Peyer's patch (tissue), 4 donors: ENCODE measurements at regions not wholly inside any gene's neighbourhood (a gene's known extent, or its start where the extent isn't known, plus 50 kb on each side); places are given as distances from the start of the nearest gene placed in this dataset.

Source experiments
- DNase-seq, 3 donors: peaks; one replicate each; pipeline ENCODE4 v3.0.0-alpha.2; 2017 to 2019
- H3K27ac ChIP-seq, 4 donors: fragments of 200-600 bp; sonication (generic); one replicate each; pipeline ENCODE4 v1.5.1; 2016 to 2019
- H3K27me3 ChIP-seq, 2 donors: fragments of 200-600 bp; sonication (generic); one replicate each; pipeline ENCODE4 v1.5.1; 2019
- H3K36me3 ChIP-seq, 3 donors: fragments of 200-600 bp; sonication (generic); one replicate each; pipeline ENCODE4 v1.5.1; 2016 to 2019
- H3K4me1 ChIP-seq, 4 donors: fragments of 200-600 bp; sonication (generic); one replicate each; pipeline ENCODE4 v1.5.1; 2016 to 2019
- H3K4me3 ChIP-seq, 4 donors: fragments of 200-600 bp; sonication (generic); 1 replicate in 3 of 4; 2 replicates in 1 of 4; pipeline ENCODE4 v1.5.1; 2016 to 2019; ENCODE audit warnings: mild to moderate bottlenecking in 1 of 4
- H3K9me3 ChIP-seq, 4 donors: fragments of 200-600 bp; sonication (generic); one replicate each; pipeline ENCODE4 v1.5.1; 2016 to 2019; ENCODE audit warnings: mild to moderate bottlenecking in 1 of 4
- POLR2A ChIP-seq, 2 donors: fragments of 450-650 bp; IDR thresholded peaks; one replicate each; pipeline ENCODE4 v1.5.1; 2017; ENCODE audit warnings: antibody characterized with exemption in 2 of 2, mild to moderate bottlenecking in 2 of 2, moderate library complexity in 2 of 2
- TF ChIP-seq, protein P1 (sequence below), 6 experiments: fragments of 450-650 bp in 4 of 6; fragments of 200-600 bp in 2 of 6; sonication (generic) in 1 of 6; IDR thresholded peaks; one replicate each; pipeline ENCODE4 v1.5.1; 2017 to 2019; ENCODE audit warnings: antibody characterized with exemption in 6 of 6, mild to moderate bottlenecking in 3 of 6, moderate library complexity in 1 of 6

DNA sequence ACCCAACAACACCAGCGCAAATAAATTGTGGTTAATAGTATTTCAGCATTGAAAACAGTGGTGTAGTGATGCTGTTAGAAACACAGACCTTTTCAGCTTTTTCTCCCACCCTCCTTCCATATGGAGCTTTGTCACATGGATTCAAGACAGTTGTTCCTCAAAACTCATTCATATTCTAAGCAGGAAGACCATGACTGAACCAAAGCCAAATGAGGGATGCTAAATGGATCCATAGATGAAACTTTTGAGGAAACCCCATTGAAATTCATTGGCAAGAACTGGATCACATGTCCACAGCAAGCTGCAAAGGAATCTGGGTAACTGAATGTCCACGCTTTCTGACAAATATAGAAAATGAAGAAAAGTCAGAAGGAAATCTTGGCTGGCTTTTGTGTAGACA is 615.1 kb upstream of the NETO1 start:
- DNase-seq = no peak
- no peaks in the 10 kb centered on the region for H3K9me3 ChIP-seq

GRCh38 chr18:73479477-73479876 is 611.7 kb upstream of the NETO1 start:
- no peaks in the 10 kb centered on the region for H3K9me3 ChIP-seq
- no peak for DNase-seq
- no peaks in the 10 kb centered on the region for H3K4me1 ChIP-seq
- H3K27ac ChIP-seq = no peak overlapping the region
- no peak for TF ChIP-seq POLR2A (IDR thresholded peaks at IDR 0.05)
- TF ChIP-seq, protein P1, sequence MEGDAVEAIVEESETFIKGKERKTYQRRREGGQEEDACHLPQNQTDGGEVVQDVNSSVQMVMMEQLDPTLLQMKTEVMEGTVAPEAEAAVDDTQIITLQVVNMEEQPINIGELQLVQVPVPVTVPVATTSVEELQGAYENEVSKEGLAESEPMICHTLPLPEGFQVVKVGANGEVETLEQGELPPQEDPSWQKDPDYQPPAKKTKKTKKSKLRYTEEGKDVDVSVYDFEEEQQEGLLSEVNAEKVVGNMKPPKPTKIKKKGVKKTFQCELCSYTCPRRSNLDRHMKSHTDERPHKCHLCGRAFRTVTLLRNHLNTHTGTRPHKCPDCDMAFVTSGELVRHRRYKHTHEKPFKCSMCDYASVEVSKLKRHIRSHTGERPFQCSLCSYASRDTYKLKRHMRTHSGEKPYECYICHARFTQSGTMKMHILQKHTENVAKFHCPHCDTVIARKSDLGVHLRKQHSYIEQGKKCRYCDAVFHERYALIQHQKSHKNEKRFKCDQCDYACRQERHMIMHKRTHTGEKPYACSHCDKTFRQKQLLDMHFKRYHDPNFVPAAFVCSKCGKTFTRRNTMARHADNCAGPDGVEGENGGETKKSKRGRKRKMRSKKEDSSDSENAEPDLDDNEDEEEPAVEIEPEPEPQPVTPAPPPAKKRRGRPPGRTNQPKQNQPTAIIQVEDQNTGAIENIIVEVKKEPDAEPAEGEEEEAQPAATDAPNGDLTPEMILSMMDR (IDR thresholded peaks at IDR 0.05) = no peak
- no peaks in the 10 kb centered on the region for H3K27me3 ChIP-seq
- H3K4me3 ChIP-seq = no peak overlapping the region
- H3K36me3 ChIP-seq = no peaks in the 10 kb centered on the region

More for the DNA sequence above, 615.1 kb upstream of the NETO1 start:
- Histone ChIP-seq H3K4me1 (no peaks in the 10 kb centered on the region), H3K27me3 (no peaks in the 10 kb centered on the region), H3K4me3 (no peak overlapping the region), H3K27ac (no peak overlapping the region), H3K36me3 (no peaks in the 10 kb centered on the region)
- TF ChIP-seq POLR2A (IDR thresholded peaks at IDR 0.05) = no peak
- TF ChIP-seq, protein P1 (IDR thresholded peaks at IDR 0.05) = no peak

DNA sequence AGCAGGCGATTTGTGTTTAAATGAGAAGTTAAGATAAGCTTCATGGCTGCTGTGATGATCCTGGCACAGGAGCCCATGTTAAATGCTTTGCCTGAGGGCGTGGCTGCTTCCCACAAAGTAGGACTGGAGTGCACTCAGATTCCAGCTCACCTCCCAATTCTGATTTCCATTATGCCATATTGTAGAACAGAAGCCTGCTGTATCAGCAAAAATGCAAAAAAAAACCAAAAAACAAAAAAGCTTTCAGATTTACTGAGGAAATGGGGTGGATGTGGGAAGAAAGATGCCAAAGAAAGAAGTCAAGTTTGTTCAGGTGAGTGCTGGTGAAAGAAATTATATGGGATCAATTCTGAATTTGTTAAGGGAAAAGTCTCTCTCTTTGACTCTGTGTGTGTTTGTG is 610.4 kb upstream of the NETO1 start:
- Histone ChIP-seq H3K27ac (no peak overlapping the region), H3K4me1 (no peaks in the 10 kb centered on the region), H3K9me3 (no peaks in the 10 kb centered on the region), H3K4me3 (no peak overlapping the region), H3K27me3 (no peaks in the 10 kb centered on the region), H3K36me3 (no peaks in the 10 kb centered on the region)
- TF ChIP-seq, protein P1 (IDR thresholded peaks at IDR 0.05) = no peak
- TF ChIP-seq POLR2A (IDR thresholded peaks at IDR 0.05) = no peak
- no peak for DNase-seq

- no peak for DNase-seq
- H3K4me3 ChIP-seq = no peak overlapping the region
- no peaks in the 10 kb centered on the region for H3K9me3 ChIP-seq
- no peaks in the 10 kb centered on the region for H3K27me3 ChIP-seq
- H3K36me3 ChIP-seq = no peaks in the 10 kb centered on the region
- no peak for TF ChIP-seq POLR2A (IDR thresholded peaks at IDR 0.05)
- TF ChIP-seq, protein P1 (IDR thresholded peaks at IDR 0.05) = no peak
- no peaks in the 10 kb centered on the region for H3K4me1 ChIP-seq
- no peak overlapping the region for H3K27ac ChIP-seq
Observed at GRCh38 chr18:73476031-73476430, 608.2 kb upstream of the NETO1 start.

- no peak overlapping the region for H3K4me3 ChIP-seq
- H3K27ac ChIP-seq = no peak overlapping the region
- H3K9me3 ChIP-seq = no peaks in the 10 kb centered on the region
- H3K36me3 ChIP-seq = no peaks in the 10 kb centered on the region
- H3K27me3 ChIP-seq = no peaks in the 10 kb centered on the region
- DNase-seq = no peak
- no peaks in the 10 kb centered on the region for H3K4me1 ChIP-seq
- TF ChIP-seq, protein P1 (IDR thresholded peaks at IDR 0.05) = no peak
- no peak for TF ChIP-seq POLR2A (IDR thresholded peaks at IDR 0.05)
Observed at GRCh38 chr18:73462092-73462491, 594.3 kb upstream of the NETO1 start.

- Histone ChIP-seq H3K27me3 (no peaks in the 10 kb centered on the region), H3K9me3 (no peaks in the 10 kb centered on the region), H3K27ac (no peak overlapping the region), H3K4me1 (no peaks in the 10 kb centered on the region), H3K36me3 (no peaks in the 10 kb centered on the region), H3K4me3 (no peak overlapping the region)
- TF ChIP-seq POLR2A (IDR thresholded peaks at IDR 0.05) = no peak
- TF ChIP-seq, protein P1 (IDR thresholded peaks at IDR 0.05) = no peak
- DNase-seq = no peak
Observed at GRCh38 chr18:73461780-73462059, 593.9 kb upstream of the NETO1 start.
